IMR-90 (cell line): ENCODE measurements at regions not wholly inside any gene's neighbourhood (a gene's known extent, or its start where the extent isn't known, plus 50 kb on each side); places are given as distances from the start of the nearest gene placed in this dataset.

Source experiments
- CHD1 ChIP-seq: IDR thresholded peaks from 2 replicates; pipeline ENCODE4 v1.6.1; 2012; ENCODE audit warnings: low read depth, low read length, improper control_type of control experiment
- CTCF ChIP-seq: conservative IDR thresholded peaks from 2 replicates; pipeline ENCODE4 v1.5.1; 2012; ENCODE audit warnings: mild to moderate bottlenecking, low read depth, low read length, improper control_type of control experiment
- POLR2A ChIP-seq: IDR thresholded peaks from 2 replicates; pipeline ENCODE4 v1.6.1; 2012; ENCODE audit warnings: mild to moderate bottlenecking, low read depth, low read length
- RAD21 ChIP-seq: IDR thresholded peaks from 2 replicates; pipeline ENCODE4 v1.6.1; 2012; ENCODE audit warnings: low read length, improper control_type of control experiment
- SMC3 ChIP-seq: fragments of 150-350 bp; IDR thresholded peaks from 2 replicates; pipeline ENCODE4 v1.6.1; 2016; ENCODE audit warnings: low read depth, mild to moderate bottlenecking, antibody characterized with exemption, low read length, moderate library complexity

- TF ChIP-seq CTCF = no peak
- no peak for TF ChIP-seq RAD21
- no peak for TF ChIP-seq SMC3
- no peak for TF ChIP-seq POLR2A
- TF ChIP-seq CHD1 = no peak
Measured at GRCh38 chr1:217955723-217956122, 324.6 kb downstream of the SPATA17 start.
